ELF-1 (cell line): ENCODE measurements at regions not wholly inside any gene's neighbourhood (a gene's known extent, or its start where the extent isn't known, plus 50 kb on each side); places are given as distances from the start of the nearest gene placed in this dataset.

Experiments
- DNase-seq: peaks from one replicate; pipeline ENCODE4 v3.0.0-alpha.2; 2016; ENCODE audit warnings: low read depth, low spot score

GRCh38 chr1:222370081-222370912, 177.6 kb downstream of the HHIPL2 start:
- peak; percentile 82 for DNase-seq

- no peak for DNase-seq
Observed at GRCh38 chr1:222369148-222369547, 178.8 kb downstream of the HHIPL2 start.

GRCh38 chr1:222358100-222358499, 189.8 kb downstream of the HHIPL2 start:
- DNase-seq = no peak

- no peak for DNase-seq
Observed at GRCh38 chr1:222357252-222357651, 190.7 kb downstream of the HHIPL2 start.

GRCh38 chr1:222347627-222348026, 200.3 kb downstream of the HHIPL2 start:
- no peak for DNase-seq

- DNase-seq = no peak
Observed at GRCh38 chr1:222346955-222347354, 200.9 kb downstream of the HHIPL2 start.

GRCh38 chr1:222339376-222339947, 208.4 kb downstream of the HHIPL2 start:
- DNase-seq = no peak

GRCh38 chr1:222335586-222335985, 212.3 kb downstream of the HHIPL2 start:
- no peak for DNase-seq

GRCh38 chr1:222334026-222334680, 213.8 kb downstream of the HHIPL2 start:
- DNase-seq = no peak

- no peak for DNase-seq
Observed at GRCh38 chr1:222331765-222332164, 216.1 kb downstream of the HHIPL2 start.

GRCh38 chr1:222331340-222331739, 216.6 kb downstream of the HHIPL2 start:
- DNase-seq = no peak

GRCh38 chr1:222329493-222330045, 218.3 kb downstream of the HHIPL2 start:
- no peak for DNase-seq

GRCh38 chr1:222326710-222327036, 221.2 kb downstream of the HHIPL2 start:
- no peak for DNase-seq

GRCh38 chr1:222326006-222326709, 221.7 kb downstream of the HHIPL2 start:
- DNase-seq = no peak

GRCh38 chr1:222325506-222325905, 222.4 kb downstream of the HHIPL2 start:
- no peak for DNase-seq

GRCh38 chr1:222314839-222315238, 233.1 kb downstream of the HHIPL2 start:
- DNase-seq = no peak

GRCh38 chr1:222310836-222311235, 237.1 kb downstream of the HHIPL2 start:
- DNase-seq = no peak

- DNase-seq = no peak
Observed at GRCh38 chr1:222307621-222308020, 240.3 kb downstream of the HHIPL2 start.

GRCh38 chr1:222306512-222306911, 241.4 kb downstream of the HHIPL2 start:
- no peak for DNase-seq

- DNase-seq = no peak
Observed at GRCh38 chr1:222306011-222306410, 241.9 kb downstream of the HHIPL2 start.

- DNase-seq = no peak
Observed at GRCh38 chr1:222301652-222302051, 246.3 kb downstream of the HHIPL2 start.

- no peak for DNase-seq
Observed at GRCh38 chr1:222299524-222299923, 248.4 kb downstream of the HHIPL2 start.
